NOMO-1 (cell line): ENCODE measurements at regions not wholly inside any gene's neighbourhood (a gene's known extent, or its start where the extent isn't known, plus 50 kb on each side); places are given as distances from the start of the nearest gene placed in this dataset.

ENCODE experiments used
- DNase-seq, 2 experiments: peaks; one replicate each; lab custom pipeline; 2025; ENCODE audit not compliant: unreplicated experiment in 2 of 2; lab: John Stamatoyannopoulos, UW

GRCh38 chr18:27838225-27838624, 338.7 kb downstream of the CDH2 start:
- DNase-seq, result no peak

- no peak for DNase-seq
Observed at GRCh38 chr18:27826101-27826500, 350.8 kb downstream of the CDH2 start.

- no peak for DNase-seq
Observed at GRCh38 chr18:27825689-27826088, 351.2 kb downstream of the CDH2 start.

- no peak for DNase-seq
Observed at GRCh38 chr18:27824841-27825681, 351.9 kb downstream of the CDH2 start.

GRCh38 chr18:27824275-27824674, 352.7 kb downstream of the CDH2 start:
- no peak for DNase-seq

GRCh38 chr18:27823053-27823452, 353.9 kb downstream of the CDH2 start:
- no peak for DNase-seq

GRCh38 chr18:27808683-27809082, 368.2 kb downstream of the CDH2 start:
- no peak for DNase-seq

GRCh38 chr18:27803957-27804356, 373.0 kb downstream of the CDH2 start:
- no peak for DNase-seq

GRCh38 chr18:27797484-27797883, 379.4 kb downstream of the CDH2 start:
- no peak for DNase-seq

GRCh38 chr18:27794181-27794926, 382.6 kb downstream of the CDH2 start:
- DNase-seq, result no peak

- DNase-seq, result no peak
Observed at GRCh38 chr18:27793013-27793785, 383.7 kb downstream of the CDH2 start.

GRCh38 chr18:27789406-27789805, 387.5 kb downstream of the CDH2 start:
- DNase-seq, result no peak

GRCh38 chr18:27787547-27787946, 389.4 kb downstream of the CDH2 start:
- DNase-seq, result no peak

GRCh38 chr18:27785815-27786471, 391.0 kb downstream of the CDH2 start:
- DNase-seq, result no peak

- DNase-seq, result no peak
Observed at GRCh38 chr18:27780061-27780745, 396.7 kb downstream of the CDH2 start.

- DNase-seq, result no peak
Observed at GRCh38 chr18:27778925-27779324, 398.0 kb downstream of the CDH2 start.

GRCh38 chr18:27778441-27778840, 398.5 kb downstream of the CDH2 start:
- no peak for DNase-seq

GRCh38 chr18:27772081-27772480, 404.8 kb downstream of the CDH2 start:
- no peak for DNase-seq

- DNase-seq, result no peak
Observed at GRCh38 chr18:27771571-27771970, 405.4 kb downstream of the CDH2 start.

GRCh38 chr18:27769152-27769551, 407.8 kb downstream of the CDH2 start:
- DNase-seq, result no peak
